ENCODE measurements at regions not wholly inside any gene's neighbourhood (a gene's known extent, or its start where the extent isn't known, plus 50 kb on each side); places are given as distances from the start of the nearest gene placed in this dataset.

DNA sequence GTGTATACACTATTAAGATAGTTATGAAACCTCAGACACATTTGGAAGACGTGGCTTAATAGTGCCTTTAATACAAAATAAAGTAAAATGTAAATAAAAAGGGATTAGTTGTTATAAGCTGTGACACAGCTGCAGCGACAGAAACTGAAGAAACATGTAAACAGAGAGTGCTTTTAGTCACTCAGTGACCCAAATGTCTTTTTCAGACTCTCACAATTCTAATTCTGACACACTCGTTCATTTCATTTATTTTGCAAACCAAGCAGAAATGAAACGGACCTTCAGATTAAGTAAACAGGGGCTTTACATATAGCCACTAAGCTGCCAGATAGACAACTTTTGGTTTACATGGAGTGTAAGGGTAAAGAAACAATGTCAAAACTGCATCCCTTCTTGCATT lies 181.0 kb upstream of the ETAA1 start:
- TF ChIP-seq, protein P1, sequence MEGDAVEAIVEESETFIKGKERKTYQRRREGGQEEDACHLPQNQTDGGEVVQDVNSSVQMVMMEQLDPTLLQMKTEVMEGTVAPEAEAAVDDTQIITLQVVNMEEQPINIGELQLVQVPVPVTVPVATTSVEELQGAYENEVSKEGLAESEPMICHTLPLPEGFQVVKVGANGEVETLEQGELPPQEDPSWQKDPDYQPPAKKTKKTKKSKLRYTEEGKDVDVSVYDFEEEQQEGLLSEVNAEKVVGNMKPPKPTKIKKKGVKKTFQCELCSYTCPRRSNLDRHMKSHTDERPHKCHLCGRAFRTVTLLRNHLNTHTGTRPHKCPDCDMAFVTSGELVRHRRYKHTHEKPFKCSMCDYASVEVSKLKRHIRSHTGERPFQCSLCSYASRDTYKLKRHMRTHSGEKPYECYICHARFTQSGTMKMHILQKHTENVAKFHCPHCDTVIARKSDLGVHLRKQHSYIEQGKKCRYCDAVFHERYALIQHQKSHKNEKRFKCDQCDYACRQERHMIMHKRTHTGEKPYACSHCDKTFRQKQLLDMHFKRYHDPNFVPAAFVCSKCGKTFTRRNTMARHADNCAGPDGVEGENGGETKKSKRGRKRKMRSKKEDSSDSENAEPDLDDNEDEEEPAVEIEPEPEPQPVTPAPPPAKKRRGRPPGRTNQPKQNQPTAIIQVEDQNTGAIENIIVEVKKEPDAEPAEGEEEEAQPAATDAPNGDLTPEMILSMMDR (IDR thresholded peaks at IDR 0.05; ENCODE audit: control insufficient read depth, extremely low read depth, insufficient read depth): no peak
- DNase-seq (ENCODE audit: low read depth): no peak

DNA sequence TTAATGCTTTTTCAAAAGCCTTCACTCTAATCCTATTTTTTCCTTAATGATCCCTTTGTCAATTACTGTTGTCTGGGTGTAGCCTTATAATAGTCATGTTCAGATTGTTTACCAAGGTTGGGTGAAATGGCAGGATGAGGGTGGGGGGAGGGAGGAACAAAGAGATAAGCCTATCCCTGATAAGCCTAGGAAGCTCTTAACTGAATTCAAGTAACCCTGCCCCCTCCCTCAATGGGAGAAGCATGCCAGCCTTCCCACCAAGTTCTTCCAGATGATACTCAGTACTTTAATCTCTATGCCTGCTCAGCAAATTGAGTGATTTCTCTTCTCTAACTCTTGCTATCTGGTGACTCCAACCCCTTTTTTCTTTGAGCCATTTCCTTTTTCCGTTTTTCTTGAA lies 180.3 kb upstream of the ETAA1 start:
- no peak for DNase-seq (ENCODE audit: low read depth)
- TF ChIP-seq, protein P1 (IDR thresholded peaks at IDR 0.05; ENCODE audit: control insufficient read depth, extremely low read depth, insufficient read depth): no peak
- H3K4me3 ChIP-seq (ENCODE audit: low read depth, low read length): no peak overlapping the region

More for the DNA sequence above, 181.0 kb upstream of the ETAA1 start:
- no peak overlapping the region for H3K4me3 ChIP-seq (ENCODE audit: low read depth, low read length)

DNA sequence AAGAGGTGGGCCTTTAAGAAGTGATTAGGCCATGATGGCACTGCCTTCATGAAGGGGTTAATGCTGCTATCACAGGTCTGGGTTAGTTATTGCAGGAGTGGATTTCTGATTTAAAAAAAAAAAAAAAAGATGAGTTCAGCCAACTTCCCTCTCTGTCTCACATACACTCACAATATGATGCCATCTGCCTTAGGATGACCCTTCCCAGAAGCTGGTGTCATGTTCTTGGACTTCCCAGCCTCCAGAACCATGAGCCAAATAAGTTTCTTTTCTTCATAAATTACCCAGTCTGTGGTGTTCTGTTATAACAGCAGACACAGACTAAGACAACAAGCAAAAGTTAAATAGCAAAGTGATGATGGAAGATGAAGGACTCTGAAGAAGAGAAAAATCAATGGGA lies 179.7 kb upstream of the ETAA1 start:
- DNase-seq (ENCODE audit: low read depth): no peak
- TF ChIP-seq, protein P1 (IDR thresholded peaks at IDR 0.05; ENCODE audit: control insufficient read depth, extremely low read depth, insufficient read depth): no peak
- no peak overlapping the region for H3K4me3 ChIP-seq (ENCODE audit: low read depth, low read length)

DNA sequence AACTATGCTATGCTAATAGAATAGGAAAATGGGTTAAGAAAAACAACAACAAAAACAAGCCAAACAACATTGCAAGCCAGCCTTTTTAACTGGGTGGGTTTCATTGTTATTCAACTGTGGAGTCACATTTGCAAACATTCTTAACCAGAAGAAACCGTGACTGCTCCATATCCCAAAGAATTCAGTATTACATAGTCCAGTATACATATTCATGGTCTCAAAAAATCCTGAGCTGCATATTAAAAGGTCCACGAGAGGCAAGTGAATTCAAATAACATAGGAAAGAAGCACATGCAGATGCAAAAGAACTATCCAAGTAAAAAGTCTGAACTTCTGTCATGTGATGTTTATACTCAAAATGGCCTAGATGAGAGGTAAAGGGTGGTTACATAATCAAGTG lies 179.1 kb upstream of the ETAA1 start:
- TF ChIP-seq, protein P1 (IDR thresholded peaks at IDR 0.05; ENCODE audit: control insufficient read depth, extremely low read depth, insufficient read depth): no peak
- no peak for DNase-seq (ENCODE audit: low read depth)

DNA sequence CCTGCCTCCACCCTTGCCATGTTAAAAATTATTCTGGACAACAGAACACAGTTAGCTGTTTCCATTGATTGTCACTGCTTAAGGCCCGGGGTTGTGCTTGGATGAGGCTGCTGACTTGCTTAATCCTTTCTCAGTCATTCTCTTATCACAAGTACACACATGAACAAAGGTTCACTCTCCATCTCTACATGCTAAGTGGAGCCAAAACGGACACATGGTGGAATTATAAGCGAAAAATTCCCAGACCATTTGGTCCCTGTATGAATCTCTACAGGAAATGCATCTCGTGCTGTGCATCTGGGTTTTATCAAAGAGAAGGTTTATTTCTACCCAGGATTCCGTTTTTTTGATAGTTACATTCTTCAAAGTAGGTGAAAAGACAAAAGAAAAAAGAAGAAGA lies 177.5 kb upstream of the ETAA1 start:
- no peak overlapping the region for H3K4me3 ChIP-seq (ENCODE audit: low read depth, low read length)
- TF ChIP-seq, protein P1 (IDR thresholded peaks at IDR 0.05; ENCODE audit: control insufficient read depth, extremely low read depth, insufficient read depth): no peak
- no peak for DNase-seq (ENCODE audit: low read depth)

More for the DNA sequence above, 179.1 kb upstream of the ETAA1 start:
- H3K4me3 ChIP-seq (ENCODE audit: low read depth, low read length): no peak overlapping the region

DNA sequence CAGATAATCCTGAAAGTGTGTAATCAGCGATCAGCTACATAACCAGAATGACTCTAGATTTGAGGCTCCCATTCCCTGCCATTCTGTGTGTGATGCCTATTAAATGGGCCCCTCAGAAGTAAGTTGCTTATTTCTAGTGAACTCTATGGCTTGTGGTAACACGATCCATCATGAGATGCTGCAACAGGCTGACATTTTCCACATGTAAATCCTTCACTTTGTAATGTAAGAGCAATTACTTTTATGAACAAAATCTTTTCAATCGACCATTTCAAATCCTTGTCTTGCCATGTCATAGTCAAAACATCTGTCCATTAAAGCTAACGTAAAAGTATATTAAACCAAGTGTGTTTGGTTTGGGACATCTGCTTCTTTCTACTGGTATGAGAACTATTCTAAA lies 175.9 kb upstream of the ETAA1 start:
- TF ChIP-seq, protein P1 (IDR thresholded peaks at IDR 0.05; ENCODE audit: control insufficient read depth, extremely low read depth, insufficient read depth): no peak
- no peak overlapping the region for H3K4me3 ChIP-seq (ENCODE audit: low read depth, low read length)
- no peak for DNase-seq (ENCODE audit: low read depth)

DNA sequence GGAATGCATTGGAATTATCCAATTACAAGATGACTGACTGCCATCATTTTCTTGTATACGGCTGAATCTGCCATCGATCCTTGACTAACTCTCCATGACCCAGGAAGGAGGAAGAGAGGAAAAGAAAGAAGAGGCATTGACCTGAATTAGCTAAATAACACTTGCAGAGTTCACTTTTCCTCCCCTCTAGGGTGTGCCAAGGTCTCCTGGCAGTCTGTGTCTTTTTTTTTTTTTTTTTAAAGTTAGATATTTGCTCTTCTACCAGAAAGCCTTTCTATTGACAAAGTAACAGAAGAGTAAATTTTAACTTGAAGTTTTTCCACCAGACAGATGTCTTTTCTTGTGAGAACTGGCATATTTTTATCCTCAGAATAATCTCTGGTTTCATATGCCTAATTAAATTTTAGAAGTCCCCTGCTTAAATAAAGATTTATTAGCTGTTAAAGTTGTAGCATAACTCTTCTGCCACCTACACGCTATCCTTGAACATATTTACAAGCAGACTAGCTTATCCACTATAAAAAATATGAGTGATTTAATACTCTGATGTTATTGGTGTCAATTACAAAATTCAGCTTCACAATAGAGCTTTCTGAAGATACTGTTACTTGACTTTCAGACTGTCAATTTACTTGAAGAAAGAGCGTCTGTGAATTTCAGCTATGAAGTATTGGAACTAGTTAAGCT lies 171.7 kb upstream of the ETAA1 start:
- H3K4me3 ChIP-seq (ENCODE audit: low read depth, low read length): no peak overlapping the region
- DNase-seq (ENCODE audit: low read depth): peak; percentile 37
- TF ChIP-seq, protein P1 (IDR thresholded peaks at IDR 0.05; ENCODE audit: control insufficient read depth, extremely low read depth, insufficient read depth): no peak

All from LNCaP clone FGC (cell line).